ENCODE measurements at regions not wholly inside any gene's neighbourhood (a gene's known extent, or its start where the extent isn't known, plus 50 kb on each side); places are given as distances from the start of the nearest gene placed in this dataset.
"Not testable (repeated sequence)": the region's sequence is repeated elsewhere in the genome, so short reads cannot be mapped to it uniquely, and the experiment has no call there.

DNA sequence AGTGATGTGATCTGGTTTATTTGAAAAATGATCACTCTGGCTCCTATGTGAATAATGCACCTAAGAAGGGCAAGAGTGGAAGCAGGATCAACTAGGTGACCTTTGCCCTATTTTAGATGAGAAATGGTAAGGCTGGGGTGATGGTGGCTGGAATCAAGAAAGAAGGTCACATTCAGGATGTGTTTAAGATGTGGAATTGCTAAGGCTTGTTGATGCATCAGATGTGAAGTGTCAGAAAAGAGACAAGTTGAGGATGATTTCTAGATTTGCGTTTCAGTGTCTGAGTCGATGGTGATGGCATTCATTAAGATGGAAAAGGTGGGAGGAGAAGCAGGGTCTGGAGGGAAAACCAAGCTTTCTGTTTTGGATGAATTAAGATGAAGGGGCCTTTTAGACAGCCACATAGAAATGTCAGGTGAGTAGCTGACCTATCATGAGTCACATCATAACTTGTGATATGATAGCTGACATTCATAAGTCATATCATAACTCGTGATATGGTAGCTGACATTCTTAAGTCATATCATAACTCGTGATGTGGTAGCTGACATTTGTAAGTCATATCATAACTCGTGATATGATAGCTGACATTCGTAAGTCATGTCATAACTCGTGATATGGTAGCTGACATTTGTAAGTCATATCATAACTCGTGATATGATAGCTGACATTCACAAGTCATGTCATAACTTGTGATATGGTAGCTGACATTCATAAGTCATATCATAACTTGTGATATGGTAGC, 101.2 kb upstream of the SEC11C start:
- in situ Hi-C loops (cut with MboI; ENCODE audit: low sequenced_read_pairs) = no loop called here

DNA sequence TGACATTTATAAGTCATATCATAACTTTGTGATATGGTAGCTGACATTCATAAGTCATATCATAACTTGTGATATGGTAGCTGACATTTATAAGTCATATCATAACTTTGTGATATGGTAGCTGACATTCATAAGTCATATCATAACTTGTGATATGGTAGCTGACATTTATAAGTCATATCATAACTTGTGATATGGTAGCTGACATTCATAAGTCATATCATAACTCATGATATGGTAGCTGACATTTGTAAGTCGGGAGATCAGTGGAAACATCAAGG, 100.7 kb upstream of the SEC11C start:
- in situ Hi-C loops (cut with MboI; ENCODE audit: low sequenced_read_pairs) = not testable (repeated sequence)

- in situ Hi-C loops (cut with MboI; ENCODE audit: low sequenced_read_pairs) = no loop called here
These were observed 100.2 kb upstream of the SEC11C start for GRCh38 chr18:59039449-59039848.

- in situ Hi-C loops (cut with MboI; ENCODE audit: low sequenced_read_pairs) = no loop called here
These were observed 98.9 kb upstream of the SEC11C start for GRCh38 chr18:59040770-59041148.

DNA sequence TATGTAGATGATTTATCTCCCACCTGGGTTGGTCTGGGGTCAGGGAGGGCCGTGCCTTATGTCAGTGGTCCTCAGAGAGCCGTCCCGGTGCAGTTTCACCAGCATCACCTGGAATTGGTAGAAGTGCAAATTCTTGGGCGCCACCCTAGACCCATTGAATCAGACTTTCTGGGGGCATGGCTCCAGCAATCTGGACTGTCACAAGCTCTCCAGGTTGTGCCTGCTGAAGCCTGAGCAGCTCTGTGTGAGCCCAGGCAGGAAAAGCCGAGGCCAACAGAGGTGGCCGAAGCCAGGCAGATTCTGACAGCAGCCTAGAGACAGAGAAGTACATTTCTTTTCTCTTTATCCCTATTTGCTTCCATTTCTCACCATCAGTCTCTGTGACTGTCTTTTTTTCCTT, 98.4 kb upstream of the SEC11C start:
- in situ Hi-C loops (cut with MboI; ENCODE audit: low sequenced_read_pairs) = no loop called here

- in situ Hi-C loops (cut with MboI; ENCODE audit: low sequenced_read_pairs) = no loop called here
These were observed 97.6 kb upstream of the SEC11C start for GRCh38 chr18:59041819-59042815.

DNA sequence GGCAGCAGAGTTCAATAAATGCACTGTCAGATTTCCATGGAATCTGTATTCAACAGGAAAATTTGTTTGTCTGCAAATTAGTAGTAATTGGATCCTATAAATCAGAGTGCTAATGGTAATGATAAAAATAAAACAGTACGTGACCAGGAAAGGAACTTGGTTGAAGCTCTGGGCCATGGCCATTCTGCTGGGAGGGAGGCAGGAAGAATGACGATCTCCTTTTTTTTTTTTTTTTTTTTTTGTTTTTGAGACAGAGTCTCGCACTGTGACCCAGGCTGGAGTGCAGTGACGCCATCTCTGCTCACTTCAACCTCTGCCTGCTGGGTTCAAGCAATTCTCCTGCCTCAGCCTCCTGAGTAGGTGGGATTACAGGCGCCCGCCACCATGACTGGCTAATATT, 94.8 kb upstream of the SEC11C start:
- in situ Hi-C loops (cut with MboI; ENCODE audit: low sequenced_read_pairs) = no loop called here

GRCh38 chr18:59047321-59048047, 92.2 kb upstream of the SEC11C start:
- in situ Hi-C loops (cut with MboI; ENCODE audit: low sequenced_read_pairs) = no loop called here

- in situ Hi-C loops (cut with MboI; ENCODE audit: low sequenced_read_pairs) = no loop called here
These were observed 91.7 kb upstream of the SEC11C start for GRCh38 chr18:59048048-59048363.

- in situ Hi-C loops (cut with MboI; ENCODE audit: low sequenced_read_pairs) = no loop called here
These were observed 91.3 kb upstream of the SEC11C start for GRCh38 chr18:59048378-59048777.

GRCh38 chr18:59049721-59050660, 89.7 kb upstream of the SEC11C start:
- in situ Hi-C loops (cut with MboI; ENCODE audit: low sequenced_read_pairs) = no loop called here

GRCh38 chr18:59050661-59051057, 89.0 kb upstream of the SEC11C start:
- in situ Hi-C loops (cut with MboI; ENCODE audit: low sequenced_read_pairs) = no loop called here

GRCh38 chr18:59051470-59052165, 88.1 kb upstream of the SEC11C start:
- in situ Hi-C loops (cut with MboI; ENCODE audit: low sequenced_read_pairs) = no loop called here

DNA sequence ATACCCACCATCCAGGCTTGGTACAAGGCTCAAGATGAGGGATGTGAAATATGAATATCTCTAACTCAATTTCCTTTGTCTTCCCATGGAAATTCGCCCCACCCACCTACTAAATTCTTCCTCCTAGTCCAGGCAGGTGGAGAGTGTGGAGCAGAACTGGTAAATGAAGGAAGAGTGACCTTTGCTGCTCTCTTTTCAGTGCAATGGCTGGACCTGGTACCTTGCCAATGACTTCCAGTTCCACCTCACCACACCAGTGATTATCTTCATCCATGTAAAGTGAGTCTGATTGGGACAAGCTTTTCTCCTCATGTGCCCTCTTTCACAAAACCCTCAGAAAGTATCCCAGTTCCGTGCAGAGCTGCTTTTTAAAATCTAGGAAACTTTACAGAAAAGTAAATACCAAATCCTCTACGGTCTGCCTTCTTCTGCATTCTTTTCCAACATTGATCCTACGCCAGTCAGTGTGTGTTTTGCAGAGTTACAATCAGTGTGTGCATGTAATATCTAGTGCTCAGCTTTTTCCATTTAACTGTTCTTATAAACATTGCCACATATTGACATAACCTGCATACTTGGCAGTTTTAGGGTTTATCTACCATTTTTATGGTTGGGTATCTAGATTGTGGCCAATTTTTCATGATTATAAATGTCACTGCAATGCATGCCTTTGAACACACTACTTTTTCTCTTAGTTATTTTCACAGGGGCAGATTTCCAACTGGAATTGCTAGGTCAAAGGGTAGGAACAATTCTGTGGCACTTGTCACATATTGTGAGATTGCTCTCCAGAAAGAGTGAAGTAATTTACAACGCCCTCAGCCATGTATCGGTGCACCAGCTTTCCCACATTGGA, 86.5 kb upstream of the SEC11C start:
- in situ Hi-C loops (cut with MboI; ENCODE audit: low sequenced_read_pairs) = no loop called here

- in situ Hi-C loops (cut with MboI; ENCODE audit: low sequenced_read_pairs) = no loop called here
These were observed 85.0 kb upstream of the SEC11C start for GRCh38 chr18:59054496-59055287.

GRCh38 chr18:59055345-59056032, 84.2 kb upstream of the SEC11C start:
- in situ Hi-C loops (cut with MboI; ENCODE audit: low sequenced_read_pairs) = no loop called here

- in situ Hi-C loops (cut with MboI; ENCODE audit: low sequenced_read_pairs) = no loop called here
These were observed 82.8 kb upstream of the SEC11C start for GRCh38 chr18:59056706-59057492.
